Endothelial cell of umbilical vein (primary cell): ENCODE measurements at regions not wholly inside any gene's neighbourhood (a gene's known extent, or its start where the extent isn't known, plus 50 kb on each side); places are given as distances from the start of the nearest gene placed in this dataset.

Experiments used
- POLR2AphosphoS5 ChIP-seq: IDR thresholded peaks from 2 replicates; pipeline ENCODE4 v1.6.1; 2012; ENCODE audit warnings: low read depth, mild to moderate bottlenecking, control low read depth, low read length, moderate library complexity; ENCODE audit not compliant: insufficient read depth
- TF ChIP-seq, protein P1 (sequence below), 2 donors: IDR thresholded peaks; 1 replicate in 1 of 2; 2 replicates in 1 of 2; pipeline ENCODE4 v1.5.1; 2011; ENCODE audit warnings: low read length in 2 of 2, mild to moderate bottlenecking in 2 of 2, moderate library complexity in 2 of 2, control low read depth in 1 of 2, inconsistent platforms in 1 of 2, low read depth in 1 of 2; ENCODE audit not compliant: insufficient read depth in 1 of 2; ENCODE audit errors: extremely low read depth in 1 of 2

DNA sequence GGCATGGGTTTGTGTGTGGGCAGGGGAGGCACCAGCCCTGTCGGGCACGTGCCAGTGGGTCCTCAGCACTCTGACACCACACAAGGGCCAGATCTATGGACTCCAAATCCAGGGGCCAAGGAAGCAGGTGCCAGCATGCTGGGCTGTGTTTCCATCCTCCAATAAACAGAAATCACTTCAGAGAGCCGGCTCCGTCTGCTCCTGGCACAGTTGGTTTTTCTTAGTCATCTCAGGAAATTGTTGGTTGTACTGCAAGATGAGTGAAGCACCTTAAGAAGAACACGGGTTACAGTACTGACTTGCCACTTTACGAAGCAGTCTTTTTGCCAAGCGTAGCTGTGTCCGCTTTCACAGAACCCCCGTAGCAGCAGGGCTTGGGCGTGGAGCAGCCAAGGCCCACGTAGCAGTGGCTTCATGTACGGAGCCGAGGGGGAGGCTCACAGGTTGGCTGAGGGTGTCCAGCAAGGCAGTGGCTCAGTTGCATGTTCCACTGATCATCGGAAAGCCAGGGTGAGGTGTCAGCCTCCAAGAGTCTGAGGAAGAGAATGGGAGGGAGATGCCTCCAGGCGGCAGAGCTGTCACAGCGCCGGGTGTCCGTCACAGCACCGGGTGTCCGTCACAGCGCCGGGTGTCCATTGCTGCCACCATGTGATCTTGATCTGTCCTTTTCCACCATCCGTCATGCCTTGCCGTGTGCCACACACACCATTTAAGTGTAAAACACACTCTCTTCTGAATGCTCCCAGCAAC is 314.9 kb downstream of the CTTN start:
- TF ChIP-seq, protein P1, sequence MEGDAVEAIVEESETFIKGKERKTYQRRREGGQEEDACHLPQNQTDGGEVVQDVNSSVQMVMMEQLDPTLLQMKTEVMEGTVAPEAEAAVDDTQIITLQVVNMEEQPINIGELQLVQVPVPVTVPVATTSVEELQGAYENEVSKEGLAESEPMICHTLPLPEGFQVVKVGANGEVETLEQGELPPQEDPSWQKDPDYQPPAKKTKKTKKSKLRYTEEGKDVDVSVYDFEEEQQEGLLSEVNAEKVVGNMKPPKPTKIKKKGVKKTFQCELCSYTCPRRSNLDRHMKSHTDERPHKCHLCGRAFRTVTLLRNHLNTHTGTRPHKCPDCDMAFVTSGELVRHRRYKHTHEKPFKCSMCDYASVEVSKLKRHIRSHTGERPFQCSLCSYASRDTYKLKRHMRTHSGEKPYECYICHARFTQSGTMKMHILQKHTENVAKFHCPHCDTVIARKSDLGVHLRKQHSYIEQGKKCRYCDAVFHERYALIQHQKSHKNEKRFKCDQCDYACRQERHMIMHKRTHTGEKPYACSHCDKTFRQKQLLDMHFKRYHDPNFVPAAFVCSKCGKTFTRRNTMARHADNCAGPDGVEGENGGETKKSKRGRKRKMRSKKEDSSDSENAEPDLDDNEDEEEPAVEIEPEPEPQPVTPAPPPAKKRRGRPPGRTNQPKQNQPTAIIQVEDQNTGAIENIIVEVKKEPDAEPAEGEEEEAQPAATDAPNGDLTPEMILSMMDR (IDR thresholded peaks at IDR 0.05; ENCODE audit: extremely low read depth in 1 of 2, insufficient read depth in 1 of 2, low read depth in 1 of 2, low read length in 2 of 2), result no peak
- TF ChIP-seq POLR2AphosphoS5, result no peak
